AG04450 (cell line): ENCODE measurements at regions not wholly inside any gene's neighbourhood (a gene's known extent, or its start where the extent isn't known, plus 50 kb on each side); places are given as distances from the start of the nearest gene placed in this dataset.
A peak's percentile ranks its signal among the peaks of the same experiment; 100 is the strongest.

Experiments used
- CTCF ChIA-PET: fragments of 300-600, 350-600 bp; formaldehyde crosslinking; extraction: SDS; loops from one replicate; lab custom pipeline; 2022; ENCODE audit warnings: antibody characterized with exemption, inconsistent platforms; lab: Charles Lee
- POLR2A ChIA-PET: fragments of 350-600 bp; formaldehyde crosslinking; extraction: SDS; loops from one replicate; lab custom pipeline; 2021; ENCODE audit warnings: antibody characterized with exemption, inconsistent platforms; lab: Yijun Ruan, JAX
- DNase-seq: peaks from one replicate; pipeline ENCODE4 v3.0.0-alpha.2; 2011; ENCODE audit warnings: low read depth, low spot score
- H3K27ac ChIP-seq: one replicate; pipeline ENCODE4 v1.5.1; 2012; ENCODE audit warnings: low read depth, low read length, control low read depth
- H3K27me3 ChIP-seq: one replicate; pipeline ENCODE4 v1.6.0; 2012; ENCODE audit warnings: low read length; ENCODE audit not compliant: control insufficient read depth, insufficient read depth
- H3K4me3 ChIP-seq: 2 replicates; pipeline ENCODE4 v1.5.1; 2011; ENCODE audit warnings: mild to moderate bottlenecking, low read depth, low read length, control low read depth
- H3K9me3 ChIP-seq: 2 replicates; pipeline ENCODE4 v1.5.1; 2012; ENCODE audit warnings: low read length; ENCODE audit not compliant: control insufficient read depth, insufficient read depth
- TF ChIP-seq, protein P1 (sequence below): IDR thresholded peaks from 2 replicates; pipeline ENCODE4 v1.5.1; 2011; ENCODE audit warnings: low read depth, low read length, control low read depth, inconsistent platforms

DNA sequence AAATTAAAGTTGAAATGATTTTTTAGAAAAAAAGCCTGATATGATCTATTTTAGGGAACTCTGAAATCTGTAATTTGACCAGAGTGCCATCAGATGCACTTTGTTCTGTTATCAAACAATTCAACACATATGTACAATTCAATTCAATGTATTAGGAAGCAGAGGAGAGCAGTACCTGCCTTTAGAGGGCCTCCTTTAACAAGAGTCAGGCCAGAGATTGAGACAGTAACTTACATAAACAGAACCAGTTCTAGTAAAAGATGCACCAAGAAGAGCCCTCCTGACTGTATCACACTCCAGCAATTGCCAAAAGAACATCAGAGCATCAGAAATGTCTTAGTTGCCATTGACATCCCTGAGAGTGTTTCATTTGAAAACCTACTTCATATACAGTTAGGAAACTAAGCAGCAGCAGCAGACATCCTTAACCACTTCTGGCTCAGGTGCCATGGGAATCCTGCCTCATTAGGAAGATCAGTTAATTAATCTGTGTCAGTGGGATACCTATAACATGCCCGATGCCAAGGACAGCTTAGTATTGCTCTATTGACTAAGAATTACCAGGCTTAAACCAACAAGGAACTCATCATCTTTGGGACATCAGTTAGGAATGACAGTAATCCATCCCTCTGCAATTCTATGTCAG, 1222.6 kb upstream of the LRRN3 start:
- TF ChIP-seq, protein P1, sequence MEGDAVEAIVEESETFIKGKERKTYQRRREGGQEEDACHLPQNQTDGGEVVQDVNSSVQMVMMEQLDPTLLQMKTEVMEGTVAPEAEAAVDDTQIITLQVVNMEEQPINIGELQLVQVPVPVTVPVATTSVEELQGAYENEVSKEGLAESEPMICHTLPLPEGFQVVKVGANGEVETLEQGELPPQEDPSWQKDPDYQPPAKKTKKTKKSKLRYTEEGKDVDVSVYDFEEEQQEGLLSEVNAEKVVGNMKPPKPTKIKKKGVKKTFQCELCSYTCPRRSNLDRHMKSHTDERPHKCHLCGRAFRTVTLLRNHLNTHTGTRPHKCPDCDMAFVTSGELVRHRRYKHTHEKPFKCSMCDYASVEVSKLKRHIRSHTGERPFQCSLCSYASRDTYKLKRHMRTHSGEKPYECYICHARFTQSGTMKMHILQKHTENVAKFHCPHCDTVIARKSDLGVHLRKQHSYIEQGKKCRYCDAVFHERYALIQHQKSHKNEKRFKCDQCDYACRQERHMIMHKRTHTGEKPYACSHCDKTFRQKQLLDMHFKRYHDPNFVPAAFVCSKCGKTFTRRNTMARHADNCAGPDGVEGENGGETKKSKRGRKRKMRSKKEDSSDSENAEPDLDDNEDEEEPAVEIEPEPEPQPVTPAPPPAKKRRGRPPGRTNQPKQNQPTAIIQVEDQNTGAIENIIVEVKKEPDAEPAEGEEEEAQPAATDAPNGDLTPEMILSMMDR = no peak
- Histone ChIP-seq H3K27ac (no peak overlapping the region), H3K4me3 (no peak overlapping the region), H3K27me3 (no peaks in the 10 kb centered on the region), H3K9me3 (no peaks in the 10 kb centered on the region; the same call in 1 of the 2 replicates)
- ChIA-PET POLR2A (no interaction called here), CTCF (no interaction called here)
- no peak for DNase-seq

- no peak for DNase-seq
- Histone ChIP-seq H3K27ac (no peak overlapping the region), H3K4me3 (no peak overlapping the region), H3K27me3 (no peaks in the 10 kb centered on the region), H3K9me3 (no peaks in the 10 kb centered on the region; the same call in 1 of the 2 replicates)
- ChIA-PET POLR2A (no interaction called here), CTCF (no interaction called here)
- TF ChIP-seq, protein P1 = no peak
Measured at GRCh38 chr7:109873296-109873695, 1217.6 kb upstream of the LRRN3 start.

- Histone ChIP-seq H3K27me3 (no peaks in the 10 kb centered on the region), H3K9me3 (no peaks in the 10 kb centered on the region), H3K27ac (no peak overlapping the region), H3K4me3 (no peak overlapping the region)
- DNase-seq = no peak
- ChIA-PET CTCF (no interaction called here), POLR2A (no interaction called here)
- TF ChIP-seq, protein P1 = no peak
Measured at GRCh38 chr7:109879287-109879828, 1211.6 kb upstream of the LRRN3 start.

DNA sequence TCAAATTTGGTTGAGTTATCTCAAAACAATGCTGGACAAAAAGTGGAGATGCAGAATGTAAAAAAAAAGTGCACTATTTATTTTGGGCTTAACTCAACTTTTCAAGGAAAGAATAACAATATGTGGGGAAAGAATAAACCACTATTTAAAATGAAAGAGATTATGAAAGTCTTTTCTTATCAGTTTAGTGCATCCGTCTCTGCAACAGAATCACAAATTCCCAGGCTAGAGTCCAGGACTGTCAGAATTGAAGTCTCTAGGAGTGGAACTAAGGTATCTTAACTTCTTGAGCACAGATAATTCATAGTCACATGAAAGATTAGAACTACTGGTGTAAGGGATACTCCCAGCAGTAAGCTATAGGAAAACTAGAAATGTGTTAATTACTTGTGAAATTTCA, 1200.3 kb upstream of the LRRN3 start:
- H3K27me3 ChIP-seq = no peaks in the 10 kb centered on the region
- no peak overlapping the region for H3K27ac ChIP-seq
- H3K4me3 ChIP-seq = no peak overlapping the region
- POLR2A ChIA-PET = no interaction called here
- DNase-seq = no peak
- CTCF ChIA-PET = no interaction called here
- TF ChIP-seq, protein P1 = no peak
- H3K9me3 ChIP-seq = no peaks in the 10 kb centered on the region

GRCh38 chr7:109893231-109893630, 1197.7 kb upstream of the LRRN3 start:
- Histone ChIP-seq H3K4me3 (peak overlapping the region; percentile 29; the same call in 1 of the 2 replicates), H3K9me3 (no peaks in the 10 kb centered on the region), H3K27ac (no peak overlapping the region), H3K27me3 (no peaks in the 10 kb centered on the region)
- TF ChIP-seq, protein P1 = no peak
- POLR2A ChIA-PET = no interaction called here
- DNase-seq = no peak
- CTCF ChIA-PET = no interaction called here
